ENCODE measurements at regions not wholly inside any gene's neighbourhood (a gene's known extent, or its start where the extent isn't known, plus 50 kb on each side); places are given as distances from the start of the nearest gene placed in this dataset.

DNA sequence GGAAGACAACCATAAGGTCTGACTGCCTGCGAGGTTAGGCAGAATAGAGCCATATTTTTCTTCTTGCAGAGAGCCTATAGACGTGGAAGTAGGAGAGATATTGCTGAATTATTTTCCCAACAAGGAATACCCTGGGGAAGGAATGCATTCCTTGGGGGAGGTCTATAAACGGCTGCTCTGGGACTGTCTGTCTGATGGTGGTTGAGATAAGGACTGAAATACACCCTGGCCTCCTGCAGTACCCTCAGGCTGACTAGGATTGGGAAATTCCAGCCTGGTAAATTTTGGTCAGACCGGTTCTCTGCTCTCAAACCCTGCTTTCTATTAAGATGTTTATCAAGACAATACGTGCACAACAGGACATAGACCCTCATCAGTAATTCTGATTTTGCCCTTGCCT is 617.5 kb upstream of the GRIN3A start:
- peaks cover 6% of the 10 kb centered on the region; the same call in 1 of the 2 replicates for H3K9me3 ChIP-seq (ENCODE audit: low read length)
- in situ Hi-C loops (cut with HindIII; ENCODE audit: extremely low pct_ligation_motif_present, low pct_unique_long_range_greater_than_20kb) (no loop called here), intact Hi-C loops (cut with micrococcal nuclease; ENCODE audit: unreplicated experiment) (no loop called here)
- H4K20me1 ChIP-seq (ENCODE audit: insufficient read depth, low read length) = no peaks in the 10 kb centered on the region
- ChIA-PET CTCF (ENCODE audit: low intra/inter-chr PET ratio, low total read pairs) (no interaction called here), POLR2A (no interaction called here)
- FAIRE-seq (no peak), DNase-seq (ENCODE audit: low spot score) (no peak), ATAC-seq (no peak)
- H3K36me3 ChIP-seq (replicated peaks in 1 of 2; ENCODE audit: control insufficient read depth in 1 of 2, insufficient read depth in 2 of 2, low read length in 2 of 2) = no peaks in the 10 kb centered on the region
- H3K9ac ChIP-seq (ENCODE audit: insufficient read depth, low read depth, low read length) = no peak overlapping the region
- no peak overlapping the region for H3K4me3 ChIP-seq (replicated peaks in 1 of 3; ENCODE audit: insufficient read depth in 1 of 3, low read depth in 2 of 3, low read length in 3 of 3)
- under 1% methylated on average over 5 of the region's 5 CpGs for WGBS (ENCODE audit: low lambda C conversion rate)
- H3K4me2 ChIP-seq (ENCODE audit: low read depth, low read length) = no peak overlapping the region
- no peak overlapping the region for H2AFZ ChIP-seq (ENCODE audit: low read length)
- H3K27ac ChIP-seq (ENCODE audit: extremely low read length, insufficient read depth, low read length) = no peak overlapping the region
- BruUV-seq (replicated peaks) = no TSS peak
- H3K79me2 ChIP-seq (ENCODE audit: insufficient read depth, low read length) = no peaks in the 10 kb centered on the region
- no peaks in the 10 kb centered on the region for H3K27me3 ChIP-seq (ENCODE audit: control insufficient read depth in 1 of 2, insufficient read depth in 2 of 2, low read length in 2 of 2)
- TF ChIP-seq, protein P1, sequence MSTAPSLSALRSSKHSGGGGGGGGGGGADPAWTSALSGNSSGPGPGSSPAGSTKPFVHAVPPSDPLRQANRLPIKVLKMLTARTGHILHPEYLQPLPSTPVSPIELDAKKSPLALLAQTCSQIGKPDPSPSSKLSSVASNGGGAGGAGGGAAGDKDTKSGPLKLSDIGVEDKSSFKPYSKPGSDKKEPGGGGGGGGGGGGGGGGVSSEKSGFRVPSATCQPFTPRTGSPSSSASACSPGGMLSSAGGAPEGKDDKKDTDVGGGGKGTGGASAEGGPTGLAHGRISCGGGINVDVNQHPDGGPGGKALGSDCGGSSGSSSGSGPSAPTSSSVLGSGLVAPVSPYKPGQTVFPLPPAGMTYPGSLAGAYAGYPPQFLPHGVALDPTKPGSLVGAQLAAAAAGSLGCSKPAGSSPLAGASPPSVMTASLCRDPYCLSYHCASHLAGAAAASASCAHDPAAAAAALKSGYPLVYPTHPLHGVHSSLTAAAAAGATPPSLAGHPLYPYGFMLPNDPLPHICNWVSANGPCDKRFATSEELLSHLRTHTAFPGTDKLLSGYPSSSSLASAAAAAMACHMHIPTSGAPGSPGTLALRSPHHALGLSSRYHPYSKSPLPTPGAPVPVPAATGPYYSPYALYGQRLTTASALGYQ (CRISPR knock-in tag; IDR thresholded peaks at IDR 0.05) = no peak
- no peak for TF ChIP-seq ATRX (CRISPR knock-in tag; IDR thresholded peaks at IDR 0.05; ENCODE audit: borderline replicate concordance)
- TF ChIP-seq, protein P2, sequence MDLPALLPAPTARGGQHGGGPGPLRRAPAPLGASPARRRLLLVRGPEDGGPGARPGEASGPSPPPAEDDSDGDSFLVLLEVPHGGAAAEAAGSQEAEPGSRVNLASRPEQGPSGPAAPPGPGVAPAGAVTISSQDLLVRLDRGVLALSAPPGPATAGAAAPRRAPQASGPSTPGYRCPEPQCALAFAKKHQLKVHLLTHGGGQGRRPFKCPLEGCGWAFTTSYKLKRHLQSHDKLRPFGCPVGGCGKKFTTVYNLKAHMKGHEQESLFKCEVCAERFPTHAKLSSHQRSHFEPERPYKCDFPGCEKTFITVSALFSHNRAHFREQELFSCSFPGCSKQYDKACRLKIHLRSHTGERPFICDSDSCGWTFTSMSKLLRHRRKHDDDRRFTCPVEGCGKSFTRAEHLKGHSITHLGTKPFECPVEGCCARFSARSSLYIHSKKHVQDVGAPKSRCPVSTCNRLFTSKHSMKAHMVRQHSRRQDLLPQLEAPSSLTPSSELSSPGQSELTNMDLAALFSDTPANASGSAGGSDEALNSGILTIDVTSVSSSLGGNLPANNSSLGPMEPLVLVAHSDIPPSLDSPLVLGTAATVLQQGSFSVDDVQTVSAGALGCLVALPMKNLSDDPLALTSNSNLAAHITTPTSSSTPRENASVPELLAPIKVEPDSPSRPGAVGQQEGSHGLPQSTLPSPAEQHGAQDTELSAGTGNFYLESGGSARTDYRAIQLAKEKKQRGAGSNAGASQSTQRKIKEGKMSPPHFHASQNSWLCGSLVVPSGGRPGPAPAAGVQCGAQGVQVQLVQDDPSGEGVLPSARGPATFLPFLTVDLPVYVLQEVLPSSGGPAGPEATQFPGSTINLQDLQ (CRISPR knock-in tag; IDR thresholded peaks at IDR 0.05) = no peak
- TF ChIP-seq TCF7L2 (IDR thresholded peaks at IDR 0.05; ENCODE audit: low read depth, low read length) = no peak
- no peak for TF ChIP-seq ZNF205 (CRISPR knock-in tag; IDR thresholded peaks at IDR 0.05)
- no peak for TF ChIP-seq NR2F1 (CRISPR knock-in tag; IDR thresholded peaks at IDR 0.05)
- no peak for TF ChIP-seq KDM1A (CRISPR knock-in tag; IDR thresholded peaks at IDR 0.05)
- no peak for TF ChIP-seq ZNF678 (CRISPR knock-in tag; IDR thresholded peaks at IDR 0.05)
- TF ChIP-seq ZIK1 (CRISPR knock-in tag; IDR thresholded peaks at IDR 0.05; ENCODE audit: borderline replicate concordance, low read depth) = no peak
- TF ChIP-seq, protein P3, sequence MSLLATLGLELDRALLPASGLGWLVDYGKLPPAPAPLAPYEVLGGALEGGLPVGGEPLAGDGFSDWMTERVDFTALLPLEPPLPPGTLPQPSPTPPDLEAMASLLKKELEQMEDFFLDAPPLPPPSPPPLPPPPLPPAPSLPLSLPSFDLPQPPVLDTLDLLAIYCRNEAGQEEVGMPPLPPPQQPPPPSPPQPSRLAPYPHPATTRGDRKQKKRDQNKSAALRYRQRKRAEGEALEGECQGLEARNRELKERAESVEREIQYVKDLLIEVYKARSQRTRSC (CRISPR knock-in tag; IDR thresholded peaks at IDR 0.05; ENCODE audit: low read depth) = no peak
- TF ChIP-seq ZKSCAN8 (CRISPR knock-in tag; IDR thresholded peaks at IDR 0.05; ENCODE audit: borderline replicate concordance) = no peak
- TF ChIP-seq MXD4 (CRISPR knock-in tag; IDR thresholded peaks at IDR 0.05) = no peak
- no peak for TF ChIP-seq ZNF577 (CRISPR knock-in tag; IDR thresholded peaks at IDR 0.05; ENCODE audit: borderline replicate concordance, low read depth)
- H3K4me1 ChIP-seq (ENCODE audit: insufficient read depth, low read length) = no peaks in the 10 kb centered on the region

Measured in HepG2 (cell line).